IMR-90 (cell line): ENCODE measurements at regions not wholly inside any gene's neighbourhood (a gene's known extent, or its start where the extent isn't known, plus 50 kb on each side); places are given as distances from the start of the nearest gene placed in this dataset.

Experiments
- ATAC-seq: fragments of 200-7000 bp; cut with Tn5 transposase; 2 replicates; pipeline ENCODE4 v1.9.1; 2020; ENCODE audit warnings: low read depth, mild to moderate bottlenecking, moderate library complexity
- BruUV-seq: library from RNA; stranded (reverse); fragments of 400-500 nt; replicated peaks from 2 replicates; lab custom pipeline; 2021; lab: Mats Ljungman, UMichigan
- CTCF ChIA-PET: fragments of 300-600 bp; formaldehyde crosslinking; extraction: SDS; loops from one replicate; lab custom pipeline; 2021; ENCODE audit warnings: antibody characterized with exemption; lab: Yijun Ruan, JAX
- POLR2A ChIA-PET: fragments of 300-600 bp; sonication (Branson Sonifier 250); formaldehyde crosslinking; loops from one replicate; lab custom pipeline; 2022; ENCODE audit warnings: antibody characterized with exemption; ENCODE audit not compliant: unreplicated experiment; lab: Charles Lee
- DNase-seq: peaks from one replicate; pipeline ENCODE4 v3.0.0; 2013
- H2AFZ ChIP-seq: replicated peaks from 2 replicates; pipeline ENCODE3; 2013; ENCODE audit warnings: low read length, mild to moderate bottlenecking; ENCODE audit not compliant: poor library complexity
- H2AK5ac ChIP-seq: 2 replicates; pipeline ENCODE4 v1.6.1; 2013; ENCODE audit warnings: low read depth, low read length, inconsistent platforms
- H2AK9ac ChIP-seq: replicated peaks from 2 replicates; pipeline ENCODE3; 2013; ENCODE audit warnings: mild to moderate bottlenecking, low read depth, low read length, moderate library complexity; ENCODE audit not compliant: poor library complexity
- H2BK120ac ChIP-seq: 2 replicates; pipeline ENCODE4 v1.6.1; 2013; ENCODE audit warnings: low read depth, low read length, inconsistent platforms
- H2BK15ac ChIP-seq: 3 replicates; pipeline ENCODE4 v1.6.1; 2013; ENCODE audit warnings: low read depth, low read length, inconsistent platforms
- H2BK20ac ChIP-seq: 2 replicates; pipeline ENCODE4 v1.6.1; 2013; ENCODE audit warnings: low read depth, mild to moderate bottlenecking, inconsistent platforms, low read length, moderate library complexity
- H2BK5ac ChIP-seq: 2 replicates; pipeline ENCODE4 v1.6.1; 2013; ENCODE audit warnings: mild to moderate bottlenecking, low read depth, low read length, inconsistent platforms; ENCODE audit not compliant: poor library complexity, severe bottlenecking
- H3K14ac ChIP-seq: replicated peaks from 2 replicates; pipeline ENCODE4 v1.6.1; 2013; ENCODE audit warnings: low read depth, low read length, inconsistent platforms
- H3K18ac ChIP-seq: 2 replicates; pipeline ENCODE4 v1.6.1; 2013; ENCODE audit warnings: low read depth, low read length, control low read depth
- H3K23ac ChIP-seq: 2 replicates; pipeline ENCODE4 v1.6.1; 2013; ENCODE audit warnings: low read depth, low read length, inconsistent platforms
- H3K27ac ChIP-seq: 2 replicates; pipeline ENCODE4 v1.5.1; 2013; ENCODE audit warnings: mild to moderate bottlenecking, control low read depth, low read length; ENCODE audit not compliant: insufficient read depth
- H3K27me3 ChIP-seq: 2 replicates; pipeline ENCODE4 v1.6.1; 2013; ENCODE audit warnings: low read length; ENCODE audit not compliant: control insufficient read depth, insufficient read depth
- H3K36me3 ChIP-seq: 2 replicates; pipeline ENCODE4 v1.6.1; 2013; ENCODE audit warnings: low read length, mixed read lengths; ENCODE audit not compliant: control insufficient read depth, insufficient read depth
- H3K4ac ChIP-seq: 2 replicates; pipeline ENCODE4 v1.6.1; 2013; ENCODE audit warnings: low read depth, low read length, inconsistent platforms
- H3K4me1 ChIP-seq: 2 replicates; pipeline ENCODE4 v1.6.1; 2013; ENCODE audit warnings: low read length, mixed read lengths; ENCODE audit not compliant: control insufficient read depth, insufficient read depth
- H3K4me2 ChIP-seq: 2 replicates; pipeline ENCODE4 v1.6.1; 2013; ENCODE audit warnings: low read depth, mild to moderate bottlenecking, control low read depth, low read length, moderate library complexity
- H3K4me3 ChIP-seq: 2 replicates; pipeline ENCODE4 v1.5.1; 2013; ENCODE audit warnings: low read depth, mild to moderate bottlenecking, control low read depth, low read length, moderate library complexity; ENCODE audit not compliant: insufficient read depth
- H3K56ac ChIP-seq: 2 replicates; pipeline ENCODE4 v1.6.1; 2013; ENCODE audit warnings: low read length, inconsistent platforms; ENCODE audit not compliant: insufficient read depth; ENCODE audit errors: extremely low read depth
- H3K79me1 ChIP-seq, 2 experiments: 2 replicates each; pipeline ENCODE4 v1.6.1; 2013; ENCODE audit warnings: low read length in 2 of 2, inconsistent platforms in 1 of 2, low read depth in 1 of 2
- H3K9ac ChIP-seq: 2 replicates; pipeline ENCODE4 v1.6.1; 2013; ENCODE audit warnings: low read depth, low read length, control low read depth
- H3K9me1 ChIP-seq: 2 replicates; pipeline ENCODE4 v1.6.1; 2013; ENCODE audit warnings: low read length, inconsistent platforms; ENCODE audit not compliant: insufficient read depth
- H3K9me3 ChIP-seq: 2 replicates; pipeline ENCODE4 v1.6.1; 2013; ENCODE audit warnings: low read length; ENCODE audit not compliant: control insufficient read depth, insufficient read depth
- H4K20me1 ChIP-seq: 2 replicates; pipeline ENCODE4 v1.6.1; 2013; ENCODE audit warnings: low read length, inconsistent platforms; ENCODE audit not compliant: insufficient read depth
- H4K5ac ChIP-seq: 2 replicates; pipeline ENCODE4 v1.6.1; 2013; ENCODE audit warnings: mild to moderate bottlenecking, low read depth, low read length, control low read depth
- H4K8ac ChIP-seq, 2 experiments: 2 replicates each; pipeline ENCODE4 v1.6.1; 2013; ENCODE audit warnings: low read depth in 2 of 2, low read length in 2 of 2, control low read depth in 1 of 2, inconsistent platforms in 1 of 2
- H4K91ac ChIP-seq: 2 replicates; pipeline ENCODE4 v1.6.1; 2013; ENCODE audit warnings: low read depth, low read length, inconsistent platforms; ENCODE audit not compliant: insufficient read depth
- BHLHE40 ChIP-seq: fragments of 150-350 bp; IDR thresholded peaks from 2 replicates; pipeline ENCODE4 v1.6.1; 2016; ENCODE audit warnings: mild to moderate bottlenecking, low read depth, low read length
- FOS ChIP-seq: fragments of 150-350 bp; IDR thresholded peaks from 2 replicates; pipeline ENCODE4 v1.6.1; 2016; ENCODE audit warnings: low read depth, low read length
- MXI1 ChIP-seq: IDR thresholded peaks from 2 replicates; pipeline ENCODE4 v1.6.1; 2012; ENCODE audit warnings: low read depth, mild to moderate bottlenecking, low read length, moderate library complexity, borderline replicate concordance
- NFE2L2 ChIP-seq: fragments of 150-350 bp; IDR thresholded peaks from 2 replicates; pipeline ENCODE4 v1.6.1; 2016; ENCODE audit warnings: low read depth, mild to moderate bottlenecking, low read length
- POLR2A ChIP-seq: IDR thresholded peaks from 2 replicates; pipeline ENCODE4 v1.6.1; 2012; ENCODE audit warnings: mild to moderate bottlenecking, low read depth, low read length
- RFX5 ChIP-seq: IDR thresholded peaks from 2 replicates; pipeline ENCODE4 v1.8.0; 2012; ENCODE audit warnings: low read depth, mild to moderate bottlenecking, low read length, moderate library complexity
- WGBS, 2 experiments: methylation state at CpG; one replicate each; pipeline versions ENCODE4 v1.1.5 to v1.1.7; 2013; ENCODE audit warnings: missing lambda C conversion rate in 2 of 2; ENCODE audit not compliant: insufficient read length in 1 of 2; ENCODE audit errors: extremely low coverage in 2 of 2; 5-methylcytosine and 5-hydroxymethylcytosine counted together
- dilution Hi-C: fragments of 300-500 bp; cut with HindIII; formaldehyde crosslinking; loops from one replicate; pipeline ENCODE4 v1.14.3; 2018; ENCODE audit warnings: low sequenced_read_pairs; ENCODE audit not compliant: unreplicated experiment
- in situ Hi-C: fragments of 300-500 bp; cut with MboI; formaldehyde crosslinking; loops from 3 replicates; pipeline ENCODE4 v1.14.3; 2019; ENCODE audit warnings: low sequenced_read_pairs, inconsistent platforms, mixed read lengths
- intact Hi-C: fragments of 100-400 bp; cut with micrococcal nuclease; formaldehyde crosslinking; loops from 2 replicates; pipeline ENCODE4 v1.10.0; 2022
- TF ChIP-seq, protein P1 (sequence below): fragments of 150-350 bp; IDR thresholded peaks from 2 replicates; pipeline ENCODE4 v1.6.1; 2017; ENCODE audit warnings: mild to moderate bottlenecking, antibody characterized with exemption, low read length, low read depth
- TF ChIP-seq, protein P2 (sequence below): fragments of 150-350 bp; IDR thresholded peaks from 2 replicates; pipeline ENCODE4 v1.6.1; 2016; ENCODE audit warnings: low read depth, mild to moderate bottlenecking, low read length, moderate library complexity, borderline replicate concordance

DNA sequence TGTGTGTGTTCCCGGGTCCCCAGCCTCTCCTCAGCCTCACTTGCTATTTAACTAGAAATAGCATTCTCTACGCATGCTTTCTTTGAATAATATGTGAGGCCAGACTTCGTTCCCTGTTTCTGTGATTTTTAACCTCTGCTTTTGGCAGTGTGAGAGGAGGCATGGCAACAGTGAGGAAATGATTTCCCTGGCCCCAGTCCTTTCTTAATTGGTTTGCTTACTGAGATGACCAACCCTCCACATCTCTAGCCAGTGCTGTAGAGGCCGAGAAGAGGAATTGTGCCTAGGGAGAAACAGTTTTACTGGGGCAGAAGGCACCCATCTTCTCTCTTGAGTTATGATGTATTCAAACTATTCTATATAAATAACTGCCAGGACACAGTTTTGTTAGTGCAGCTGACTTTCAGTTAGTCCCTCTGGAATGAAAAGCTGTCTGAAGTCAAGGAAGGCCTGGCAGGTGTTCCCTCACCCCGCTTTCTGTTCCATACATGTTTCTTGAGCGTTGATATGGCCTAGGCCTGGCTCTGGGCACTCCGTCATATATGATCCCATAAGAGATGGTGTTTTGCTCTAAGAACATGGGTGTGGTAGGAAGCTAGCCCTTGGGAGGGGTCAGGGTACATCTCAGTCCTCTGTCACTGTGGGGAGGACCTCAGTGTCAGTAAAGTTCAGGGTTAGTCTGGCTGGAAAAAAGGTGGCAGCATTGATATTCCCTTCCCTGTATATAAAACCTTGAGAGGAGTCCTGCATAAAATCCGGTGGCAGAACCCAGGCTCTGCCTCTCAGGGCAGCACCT is 73.7 kb upstream of the NPAS1 start:
- H3K23ac ChIP-seq, result no peak overlapping the region
- H2AK9ac ChIP-seq, result no peak overlapping the region
- H3K9me3 ChIP-seq, result no peaks in the 10 kb centered on the region
- peaks cover 36% of the 10 kb centered on the region for H4K20me1 ChIP-seq
- 100% methylated on average over 1 of the region's 8 CpGs; no CpG with 5 or more reads in 1 of the 2 experiments for WGBS, 2 experiments
- H2BK5ac ChIP-seq, result no peak overlapping the region
- ChIA-PET CTCF (interaction anchor here (1.2 kb wide), 1 partner anchor 90 kb away, joined by 3 read pairs; no protein-coding TSS in a partner anchor), POLR2A (interaction anchor here (0.6 kb wide), 1 partner anchor 60 kb away, joined by 3 read pairs; no protein-coding TSS in a partner anchor)
- in situ Hi-C loops, result no loop called here
- no peak overlapping the region for H2AFZ ChIP-seq
- peak overlapping the region; percentile 40 for H3K4ac ChIP-seq
- no peak overlapping the region for H2AK5ac ChIP-seq
- H3K4me1 ChIP-seq, result peaks cover 16% of the 10 kb centered on the region
- H2BK20ac ChIP-seq, result no peak overlapping the region
- no peak overlapping the region for H3K4me3 ChIP-seq
- no peak overlapping the region for H3K18ac ChIP-seq
- H3K36me3 ChIP-seq, result 0 out of 2 replicates have a peak, but pooled peaks cover 2% of the 10 kb centered on the region
- H2BK15ac ChIP-seq, result no peak overlapping the region; the same call in 2 of the 3 replicates
- H3K56ac ChIP-seq, result no peak overlapping the region
- no peak overlapping the region for H3K4me2 ChIP-seq
- H4K8ac ChIP-seq, result no peak overlapping the region
- intact Hi-C loops, result no loop called here
- H3K14ac ChIP-seq, result 0 out of 2 replicates have a peak overlapping the region, but pooled peaks have one; percentile 37
- H3K9ac ChIP-seq, result no peak overlapping the region
- no peak overlapping the region for H3K27ac ChIP-seq
- H4K91ac ChIP-seq, result 0 out of 2 replicates have a peak overlapping the region, but pooled peaks have one; percentile 34
- dilution Hi-C loops, result no loop called here
- H4K5ac ChIP-seq, result no peak overlapping the region
- TF ChIP-seq, protein P1, sequence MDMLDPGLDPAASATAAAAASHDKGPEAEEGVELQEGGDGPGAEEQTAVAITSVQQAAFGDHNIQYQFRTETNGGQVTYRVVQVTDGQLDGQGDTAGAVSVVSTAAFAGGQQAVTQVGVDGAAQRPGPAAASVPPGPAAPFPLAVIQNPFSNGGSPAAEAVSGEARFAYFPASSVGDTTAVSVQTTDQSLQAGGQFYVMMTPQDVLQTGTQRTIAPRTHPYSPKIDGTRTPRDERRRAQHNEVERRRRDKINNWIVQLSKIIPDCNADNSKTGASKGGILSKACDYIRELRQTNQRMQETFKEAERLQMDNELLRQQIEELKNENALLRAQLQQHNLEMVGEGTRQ, result no peak
- TF ChIP-seq, protein P2, sequence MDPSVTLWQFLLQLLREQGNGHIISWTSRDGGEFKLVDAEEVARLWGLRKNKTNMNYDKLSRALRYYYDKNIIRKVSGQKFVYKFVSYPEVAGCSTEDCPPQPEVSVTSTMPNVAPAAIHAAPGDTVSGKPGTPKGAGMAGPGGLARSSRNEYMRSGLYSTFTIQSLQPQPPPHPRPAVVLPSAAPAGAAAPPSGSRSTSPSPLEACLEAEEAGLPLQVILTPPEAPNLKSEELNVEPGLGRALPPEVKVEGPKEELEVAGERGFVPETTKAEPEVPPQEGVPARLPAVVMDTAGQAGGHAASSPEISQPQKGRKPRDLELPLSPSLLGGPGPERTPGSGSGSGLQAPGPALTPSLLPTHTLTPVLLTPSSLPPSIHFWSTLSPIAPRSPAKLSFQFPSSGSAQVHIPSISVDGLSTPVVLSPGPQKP, result no peak
- no peak for TF ChIP-seq POLR2A
- TF ChIP-seq NFE2L2, result no peak
- no peak for TF ChIP-seq BHLHE40
- no peak for TF ChIP-seq MXI1
- TF ChIP-seq FOS, result no peak
- peak; percentile 77 for TF ChIP-seq RFX5
- BruUV-seq, result no TSS peak
- H3K9me1 ChIP-seq, result peaks cover 27% of the 10 kb centered on the region
- H3K79me1 ChIP-seq, result peaks cover 56 to 87% of the 10 kb centered on the region in 2 experiments
- no peaks in the 10 kb centered on the region for H3K27me3 ChIP-seq
- DNase-seq (no peak), ATAC-seq (peak; percentile 21; the same call in 1 of the 2 replicates)
- no peak overlapping the region for H2BK120ac ChIP-seq
